Fibroblast of peridontal ligament (primary cell): ENCODE measurements at regions not wholly inside any gene's neighbourhood (a gene's known extent, or its start where the extent isn't known, plus 50 kb on each side); places are given as distances from the start of the nearest gene placed in this dataset.

Source experiments
- DNase-seq: peaks from one replicate; pipeline ENCODE4 v3.0.0-alpha.2; 2010; ENCODE audit errors: extremely low read depth

DNA sequence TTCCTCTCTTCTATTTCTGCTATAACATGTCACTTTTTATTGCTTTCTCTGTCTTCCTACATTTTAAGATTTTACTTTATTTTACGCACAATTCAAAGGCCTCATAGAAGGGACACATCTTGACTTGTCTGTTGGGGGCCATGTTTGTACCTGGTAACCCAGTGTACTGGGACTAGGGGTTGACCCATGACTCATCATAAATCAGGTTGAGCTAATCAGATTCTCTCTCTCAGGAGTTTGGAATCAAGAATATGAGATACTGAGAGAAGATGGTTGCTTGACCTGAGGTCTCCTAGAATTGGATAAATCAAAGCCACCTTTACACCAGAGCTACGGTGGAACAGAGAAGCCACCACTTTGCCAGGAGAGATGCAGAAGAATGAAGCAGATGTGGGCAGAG is 153.0 kb downstream of the UXS1 start:
- DNase-seq, result no peak

DNA sequence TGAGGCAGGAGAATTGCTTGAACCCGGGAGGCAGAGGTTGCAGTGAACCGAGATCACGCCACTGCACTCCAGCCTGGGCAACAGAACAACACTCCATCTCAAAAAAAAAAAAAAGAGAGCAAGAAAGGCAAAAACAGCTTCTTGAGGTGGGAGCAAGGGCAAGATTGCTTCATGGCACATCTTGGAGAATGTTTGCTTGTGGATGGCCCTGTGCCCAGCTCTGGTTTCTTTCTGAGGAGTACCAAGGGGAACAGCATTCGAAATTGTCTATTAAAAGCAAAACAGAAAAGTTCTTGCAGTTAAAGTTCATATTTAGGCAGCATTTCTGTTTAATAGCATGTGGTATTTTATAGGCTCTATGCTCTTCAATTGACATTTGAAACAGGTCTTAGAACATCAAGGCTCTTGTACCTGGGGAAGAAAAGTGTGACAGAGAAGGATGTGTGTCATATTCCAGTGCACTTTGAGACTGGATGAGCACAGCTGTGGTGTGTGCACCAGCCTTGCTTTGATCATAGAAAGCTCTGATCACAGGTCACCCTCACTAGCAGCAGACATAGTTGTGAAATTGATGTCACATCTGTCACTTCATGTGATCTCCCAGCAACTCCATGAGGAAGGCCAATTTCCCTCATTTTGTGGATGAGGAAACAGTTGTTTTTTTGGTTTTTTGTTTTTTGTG is 154.3 kb downstream of the UXS1 start:
- no peak for DNase-seq

DNA sequence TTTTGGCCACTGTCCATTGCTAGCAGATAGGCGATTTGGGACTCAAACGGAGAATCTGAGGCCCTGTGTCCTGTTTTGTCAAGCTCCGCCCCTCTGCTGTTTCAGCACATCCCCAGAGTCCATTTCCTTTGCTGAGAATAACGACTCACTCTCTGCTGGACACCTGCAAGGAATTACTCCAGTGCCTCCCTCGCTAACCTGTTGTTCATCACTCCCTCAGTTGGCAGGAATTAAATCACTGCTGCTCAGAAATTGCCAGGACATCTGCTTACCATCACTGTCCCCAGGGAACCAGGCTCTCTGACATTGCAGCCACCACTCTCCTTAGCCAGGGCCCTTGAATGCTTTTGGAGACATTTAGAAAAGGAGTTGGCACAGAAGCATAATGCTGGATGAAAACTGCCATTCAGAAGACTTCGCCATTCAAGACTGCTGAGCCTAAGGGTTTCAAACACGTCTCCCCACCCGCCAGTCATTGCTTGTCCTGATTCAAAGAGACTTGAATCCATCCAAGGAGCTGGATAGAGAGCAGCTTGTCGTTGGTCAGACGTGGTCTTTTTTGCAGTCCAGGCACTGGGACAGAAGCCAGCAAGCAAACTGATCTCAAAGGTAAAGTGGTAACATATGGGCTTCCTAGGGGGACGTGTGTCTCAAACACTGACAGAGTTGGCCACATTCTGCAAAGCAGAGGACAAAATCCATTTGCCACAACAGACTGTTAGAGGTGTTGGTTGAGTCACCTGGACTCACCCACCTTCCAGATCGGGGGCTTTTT is 155.3 kb downstream of the UXS1 start:
- DNase-seq, result no peak

DNA sequence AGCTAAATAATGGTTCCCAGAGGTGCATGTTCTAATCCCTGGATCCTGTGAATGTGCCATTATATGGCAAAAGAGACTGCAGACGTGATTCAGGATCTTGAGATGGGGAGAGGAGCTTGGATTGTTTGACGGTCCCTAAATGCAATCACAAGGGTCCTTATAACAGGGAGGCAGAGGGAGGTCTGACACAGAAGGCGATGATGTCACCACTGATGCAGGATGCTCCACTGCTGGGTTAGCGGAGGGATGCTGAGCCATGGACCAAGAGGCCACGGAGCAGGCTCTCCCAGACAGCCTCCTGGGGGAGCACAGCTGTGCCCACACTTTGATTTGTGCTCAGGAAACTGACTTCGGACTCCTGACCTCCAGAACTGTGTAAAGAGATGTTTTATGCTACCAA is 156.2 kb downstream of the UXS1 start:
- no peak for DNase-seq

DNA sequence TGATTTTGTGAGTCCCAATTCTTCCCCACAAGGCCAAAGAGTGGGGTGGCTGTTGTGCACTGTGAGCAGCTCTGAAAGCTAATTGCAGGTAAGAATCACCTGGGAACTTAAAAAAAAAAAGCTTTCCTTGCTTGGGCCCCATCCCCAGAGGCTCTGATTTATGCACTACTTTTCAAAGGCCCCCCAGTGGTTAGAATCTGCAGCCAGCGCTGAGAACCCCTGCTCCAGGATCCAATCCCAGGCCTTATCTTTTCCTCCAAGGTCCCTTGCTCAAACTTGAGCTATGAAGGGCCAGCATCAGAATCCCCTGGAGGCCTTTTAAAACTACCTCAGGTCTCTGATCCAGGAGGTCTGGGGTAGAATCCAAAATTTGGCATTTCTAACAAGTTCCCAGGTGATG is 156.8 kb downstream of the UXS1 start:
- DNase-seq, result no peak

DNA sequence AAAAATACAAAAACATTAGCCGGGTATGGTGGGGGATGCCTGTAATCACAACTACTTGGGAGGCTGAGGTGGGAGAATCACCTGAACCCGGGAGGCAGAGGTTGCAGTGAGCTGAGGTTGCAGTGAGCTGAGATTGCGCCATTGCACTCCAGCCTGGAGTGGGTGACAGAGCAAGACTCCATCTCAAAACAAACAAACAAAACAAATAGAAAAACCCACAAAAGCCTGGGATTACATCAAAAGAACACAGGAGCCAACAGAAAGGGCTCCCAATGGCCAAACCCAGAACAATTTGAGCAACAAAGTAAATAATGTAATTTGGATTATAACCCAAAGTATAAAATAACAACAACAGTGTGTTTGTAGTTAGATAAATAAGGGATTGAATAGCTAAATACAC is 159.8 kb downstream of the UXS1 start:
- no peak for DNase-seq

DNA sequence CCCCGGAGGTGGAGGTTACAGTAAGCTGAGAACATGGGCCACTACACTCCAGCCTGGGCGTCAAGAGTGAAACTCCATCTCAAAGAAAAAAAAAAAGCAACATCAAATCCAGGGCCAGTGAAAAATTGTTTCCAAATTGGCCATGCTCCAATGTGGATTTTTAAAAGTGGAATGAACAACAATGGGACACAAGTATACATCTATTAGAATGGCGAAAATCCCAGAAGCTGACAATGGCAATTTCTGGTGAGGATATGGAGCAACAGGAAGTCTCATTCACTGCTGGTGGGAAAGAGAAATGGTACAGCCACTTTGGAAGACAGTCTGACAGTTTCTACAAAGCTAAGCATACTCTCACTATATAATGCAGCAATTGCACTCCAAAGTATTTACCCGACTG is 161.4 kb downstream of the UXS1 start:
- DNase-seq, result no peak

- peak; percentile 90 for DNase-seq
Measured at GRCh38 chr2:106030287-106031268, 163.5 kb downstream of the UXS1 start.

DNA sequence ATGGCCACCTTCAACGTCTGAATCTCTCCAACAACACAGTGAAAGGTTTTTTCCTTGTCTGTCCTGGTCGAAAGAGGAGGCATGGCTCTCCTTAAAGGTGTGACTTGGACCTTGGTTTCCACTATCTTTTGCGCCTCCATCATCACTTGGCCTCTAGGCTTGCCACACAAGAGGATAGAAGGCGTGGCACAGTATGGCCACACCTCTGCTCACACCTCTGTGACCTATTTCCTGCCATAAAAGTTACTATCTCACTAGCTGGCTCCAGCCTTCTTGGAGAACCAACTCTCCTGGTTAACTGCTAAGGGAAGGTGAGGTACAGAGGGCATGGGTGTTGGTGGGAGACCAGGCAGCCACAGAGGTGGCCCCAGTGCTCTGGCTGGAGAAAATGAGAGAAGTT is 165.9 kb downstream of the UXS1 start:
- no peak for DNase-seq

DNA sequence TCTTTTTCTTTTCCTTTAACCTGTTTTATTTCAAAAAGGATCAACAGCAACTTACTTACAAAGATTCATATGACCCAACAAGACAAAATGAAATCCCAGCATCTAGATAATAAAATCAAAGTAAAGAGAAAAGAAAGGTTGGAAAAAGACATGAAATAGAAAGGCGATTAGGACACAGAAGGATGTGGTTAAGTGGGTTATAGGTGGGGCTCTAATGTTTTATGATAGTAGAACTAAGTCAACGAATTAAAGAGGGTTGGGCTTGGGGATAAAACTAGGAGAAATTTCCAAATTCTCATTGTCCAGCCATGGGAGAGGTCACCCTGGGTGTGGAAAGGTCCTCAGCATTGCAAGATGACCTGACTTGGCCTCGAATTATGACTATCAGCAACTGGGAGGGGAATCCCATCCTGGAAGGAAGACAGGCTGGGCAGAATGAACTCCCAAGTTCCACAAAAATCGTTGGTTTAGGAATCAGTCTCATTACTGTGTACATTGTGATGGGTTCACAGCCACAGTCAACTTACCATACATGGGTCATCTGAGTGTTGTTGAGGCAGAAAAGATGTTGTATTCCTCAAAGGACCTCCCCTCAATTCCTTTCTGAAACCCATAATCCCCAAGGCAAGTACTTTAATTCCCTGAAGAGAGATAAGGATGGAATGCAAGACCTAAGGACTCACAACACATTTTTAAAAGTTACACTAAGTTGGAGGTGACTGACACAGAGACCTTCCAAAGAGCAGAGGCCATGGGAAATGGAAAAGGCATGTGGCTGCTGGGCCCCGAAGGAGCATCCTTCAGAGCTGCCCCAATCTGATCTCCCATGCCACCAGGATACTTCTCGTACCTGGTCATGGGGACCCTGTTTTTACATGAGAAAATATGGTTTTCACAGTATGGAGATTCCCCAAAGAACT is 167.6 kb downstream of the UXS1 start:
- DNase-seq, result no peak

GRCh38 chr2:106025796-106026195 is 168.3 kb downstream of the UXS1 start:
- no peak for DNase-seq

DNA sequence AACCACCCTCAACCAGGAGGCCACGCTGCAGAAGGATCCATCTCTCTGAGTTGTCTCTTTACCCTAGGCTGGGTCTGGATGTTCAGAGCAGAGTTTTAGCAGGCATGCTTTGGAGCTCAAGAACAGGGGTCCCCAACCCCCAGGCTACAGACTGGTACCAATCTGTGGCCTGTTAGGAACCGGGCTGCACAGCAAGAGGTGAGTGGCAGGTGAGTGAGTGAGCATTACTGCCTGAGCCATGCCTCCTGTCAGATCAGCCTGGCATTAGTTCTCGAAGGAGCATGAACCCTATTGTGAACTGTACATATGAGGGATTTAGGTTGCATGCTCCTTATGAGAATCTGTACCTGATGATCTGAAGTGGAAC is 172.5 kb downstream of the UXS1 start:
- DNase-seq, result no peak

- DNase-seq, result no peak
Measured at GRCh38 chr2:106020821-106021661, 173.1 kb downstream of the UXS1 start.

DNA sequence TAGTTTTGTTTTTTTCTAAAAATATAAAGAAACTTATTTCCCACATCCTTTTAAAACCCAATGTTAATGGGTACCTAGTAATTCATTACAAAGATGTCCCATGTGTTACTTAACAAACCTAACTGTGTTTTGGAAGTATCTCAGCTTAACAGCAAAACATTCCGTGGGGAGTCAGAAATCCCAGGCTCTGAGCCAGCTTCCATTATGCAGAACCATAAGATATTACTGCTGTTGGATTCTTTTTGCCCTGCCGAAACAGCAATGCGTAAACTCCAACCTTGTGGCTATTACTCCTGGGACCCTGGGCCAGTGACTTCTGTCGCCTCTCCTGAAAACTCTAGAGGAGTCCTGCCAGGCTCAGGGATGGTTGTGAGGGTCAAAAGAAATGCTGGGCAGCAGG is 174.1 kb downstream of the UXS1 start:
- DNase-seq, result peak; percentile 51

DNA sequence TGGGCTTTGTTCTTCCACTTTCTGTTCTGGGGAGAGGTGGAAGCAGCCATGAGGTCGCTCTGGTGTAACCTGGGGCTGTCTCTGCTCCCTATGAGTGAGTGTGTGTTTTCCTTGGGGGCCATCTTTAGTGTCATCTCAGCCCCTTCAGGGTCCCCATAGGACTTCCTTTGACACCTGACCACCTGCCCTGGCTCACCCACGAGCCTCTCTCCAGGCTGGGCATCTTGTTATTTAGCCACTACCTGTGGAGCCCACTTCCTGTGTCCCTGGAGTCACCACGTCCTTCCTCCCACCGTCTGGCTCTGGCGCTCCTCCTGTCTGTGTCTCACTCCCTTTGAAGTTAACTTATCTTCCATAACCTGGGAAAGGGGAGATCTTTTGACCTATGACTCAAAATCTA is 176.0 kb downstream of the UXS1 start:
- no peak for DNase-seq

DNA sequence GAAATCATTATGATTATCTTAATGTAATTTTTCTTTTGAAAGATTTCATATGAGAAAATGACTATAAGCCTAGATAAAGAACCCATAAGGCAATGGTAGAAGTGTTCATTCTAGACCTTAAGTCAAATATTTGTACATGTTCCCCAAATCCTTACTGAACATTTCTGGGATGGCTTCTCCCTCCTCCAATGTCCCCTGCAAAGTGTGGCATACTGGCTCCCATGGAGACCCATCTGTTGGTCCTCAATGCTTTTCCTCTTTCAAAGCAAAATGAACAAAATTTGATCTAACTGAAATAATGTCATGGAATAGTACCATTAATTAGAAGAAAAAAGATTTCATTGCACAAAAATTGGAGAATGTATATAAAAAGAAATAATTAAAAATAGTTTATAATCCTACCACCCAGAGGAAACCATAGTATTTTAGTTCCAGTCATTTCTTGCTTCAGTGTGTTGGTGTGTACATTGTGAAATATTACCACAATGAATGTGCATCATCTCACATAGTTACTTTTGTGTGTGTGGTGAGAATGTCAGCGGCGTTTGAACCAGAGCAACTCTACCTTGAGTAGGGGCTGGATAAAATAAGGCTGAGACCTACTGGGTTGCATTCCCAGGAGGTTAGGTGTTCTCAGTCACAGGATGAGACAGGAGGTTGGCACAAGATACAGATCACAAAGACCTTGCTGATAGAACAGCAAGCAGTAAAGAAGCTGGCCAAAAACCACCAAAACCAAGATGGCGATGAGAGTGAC is 181.3 kb downstream of the UXS1 start:
- no peak for DNase-seq

DNA sequence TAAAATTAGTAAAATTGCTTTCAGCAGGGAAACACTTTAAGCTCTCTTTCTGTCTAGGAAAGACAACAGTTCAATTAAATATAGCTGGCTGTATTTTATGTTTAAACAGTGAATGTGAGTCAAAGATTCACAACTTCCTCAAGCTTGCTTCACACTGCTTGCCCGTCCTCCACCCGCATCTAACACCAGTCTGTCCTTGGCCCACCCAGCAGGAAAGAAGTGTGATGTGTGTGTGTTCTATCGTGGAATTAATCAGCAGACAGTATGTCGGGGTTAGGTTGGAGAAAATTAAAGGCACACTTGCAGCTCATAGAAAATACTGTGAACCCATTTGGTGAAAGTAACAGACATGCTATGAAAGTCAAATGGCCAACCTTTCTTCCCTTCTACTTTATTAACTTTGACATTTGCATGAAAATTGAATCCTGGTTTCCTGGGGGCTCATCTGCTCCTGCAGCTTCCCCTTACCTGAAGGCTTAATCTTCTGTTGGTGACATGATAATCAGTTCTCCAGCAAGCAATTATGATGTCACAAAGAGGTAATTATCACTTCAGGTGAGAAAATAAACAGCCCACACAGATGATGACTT is 182.0 kb downstream of the UXS1 start:
- DNase-seq, result no peak

- DNase-seq, result peak; percentile 5
Measured at GRCh38 chr2:106011380-106011779, 182.7 kb downstream of the UXS1 start.

DNA sequence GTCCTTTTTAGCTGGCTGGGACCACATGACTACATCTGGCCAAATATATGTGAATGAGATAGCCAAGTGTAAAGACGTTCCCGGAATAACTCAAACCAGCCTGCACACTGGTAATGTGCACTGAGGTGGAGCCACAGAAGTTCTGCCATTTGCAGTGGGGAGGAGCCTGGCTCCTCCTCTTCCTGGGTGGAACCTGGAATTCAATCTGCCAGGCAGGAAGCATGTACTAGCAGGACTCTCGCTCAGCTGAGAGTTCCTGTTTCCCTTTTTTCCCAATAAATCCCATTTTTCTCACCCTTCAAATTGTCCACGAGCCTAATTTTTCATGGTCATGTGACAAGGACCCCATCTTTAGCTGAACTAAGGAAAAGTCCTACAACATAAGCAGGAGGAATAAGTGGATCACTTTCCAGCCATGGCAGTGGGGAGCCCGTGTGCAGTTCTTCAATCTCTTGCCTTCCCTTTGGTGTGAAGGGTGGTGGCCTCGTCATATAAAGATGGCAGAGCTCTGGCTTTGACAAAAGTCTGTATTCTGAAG is 183.2 kb downstream of the UXS1 start:
- no peak for DNase-seq
